ENCODE measurements at regions not wholly inside any gene's neighbourhood (a gene's known extent, or its start where the extent isn't known, plus 50 kb on each side); places are given as distances from the start of the nearest gene placed in this dataset.

- DNase-seq (ENCODE audit: low read depth): no peak
Observed at GRCh38 chr1:188050250-188050649, 1221.5 kb downstream of the PLA2G4A start.

GRCh38 chr1:188056011-188056410, 1227.3 kb downstream of the PLA2G4A start:
- no peak for DNase-seq (ENCODE audit: low read depth)

- DNase-seq (ENCODE audit: low read depth): no peak
Observed at GRCh38 chr1:188058801-188059200, 1230.1 kb downstream of the PLA2G4A start.

GRCh38 chr1:188061881-188062280, 1233.1 kb downstream of the PLA2G4A start:
- no peak for DNase-seq (ENCODE audit: low read depth)

- DNase-seq (ENCODE audit: low read depth): no peak
Observed at GRCh38 chr1:188062456-188062855, 1233.7 kb downstream of the PLA2G4A start.

- DNase-seq (ENCODE audit: low read depth): peak; percentile 30
Observed at GRCh38 chr1:188065917-188066316, 1237.2 kb downstream of the PLA2G4A start.

- no peak for DNase-seq (ENCODE audit: low read depth)
Observed at GRCh38 chr1:188070848-188071247, 1242.1 kb downstream of the PLA2G4A start.

- no peak for DNase-seq (ENCODE audit: low read depth)
Observed at GRCh38 chr1:188089015-188089414, 1260.3 kb downstream of the PLA2G4A start.

- no peak for DNase-seq (ENCODE audit: low read depth)
Observed at GRCh38 chr1:188089461-188089860, 1260.7 kb downstream of the PLA2G4A start.

- no peak for DNase-seq (ENCODE audit: low read depth)
Observed at GRCh38 chr1:188096521-188096920, 1267.8 kb downstream of the PLA2G4A start.

GRCh38 chr1:188117436-188117835, 1288.7 kb downstream of the PLA2G4A start:
- no peak for DNase-seq (ENCODE audit: low read depth)

- DNase-seq (ENCODE audit: low read depth): no peak
Observed at GRCh38 chr1:188122646-188123045, 1293.9 kb downstream of the PLA2G4A start.

GRCh38 chr1:188127507-188127906, 1298.8 kb downstream of the PLA2G4A start:
- no peak for DNase-seq (ENCODE audit: low read depth)

GRCh38 chr1:188128761-188129160, 1300.0 kb downstream of the PLA2G4A start:
- DNase-seq (ENCODE audit: low read depth): no peak

GRCh38 chr1:188129856-188130838, 1301.4 kb downstream of the PLA2G4A start:
- DNase-seq (ENCODE audit: low read depth): no peak

- no peak for DNase-seq (ENCODE audit: low read depth)
Observed at GRCh38 chr1:188137221-188137620, 1308.5 kb downstream of the PLA2G4A start.

GRCh38 chr1:188140958-188141357, 1312.2 kb downstream of the PLA2G4A start:
- no peak for DNase-seq (ENCODE audit: low read depth)

GRCh38 chr1:188154196-188154595, 1325.4 kb downstream of the PLA2G4A start:
- no peak for DNase-seq (ENCODE audit: low read depth)

- no peak for DNase-seq (ENCODE audit: low read depth)
Observed at GRCh38 chr1:188154761-188155160, 1326.0 kb downstream of the PLA2G4A start.

- no peak for DNase-seq (ENCODE audit: low read depth)
Observed at GRCh38 chr1:188155261-188155660, 1326.5 kb downstream of the PLA2G4A start.

- no peak for DNase-seq (ENCODE audit: low read depth)
Observed at GRCh38 chr1:188164459-188164858, 1335.7 kb downstream of the PLA2G4A start.

- no peak for DNase-seq (ENCODE audit: low read depth)
Observed at GRCh38 chr1:188166654-188167053, 1337.9 kb downstream of the PLA2G4A start.

GRCh38 chr1:188169971-188170370, 1341.2 kb downstream of the PLA2G4A start:
- no peak for DNase-seq (ENCODE audit: low read depth)

GRCh38 chr1:188170411-188170810, 1341.7 kb downstream of the PLA2G4A start:
- no peak for DNase-seq (ENCODE audit: low read depth)

All from HS-5 (cell line).